ENCODE measurements at regions not wholly inside any gene's neighbourhood (a gene's known extent, or its start where the extent isn't known, plus 50 kb on each side); places are given as distances from the start of the nearest gene placed in this dataset.

- no peak overlapping the region for H3K4me3 ChIP-seq (ENCODE audit: low read depth, low read length)
- H3K9me3 ChIP-seq (ENCODE audit: control insufficient read depth, insufficient read depth, low read length), result no peaks in the 10 kb centered on the region
- H3K9ac ChIP-seq (ENCODE audit: low read depth, low read length), result no peak overlapping the region
- H3K36me3 ChIP-seq (ENCODE audit: control insufficient read depth, insufficient read depth, low read length), result no peaks in the 10 kb centered on the region
- H3K4me1 ChIP-seq (ENCODE audit: control insufficient read depth, insufficient read depth, low read length), result no peaks in the 10 kb centered on the region
- no peak overlapping the region for H3K27ac ChIP-seq (ENCODE audit: low read depth, low read length)
- no peaks in the 10 kb centered on the region for H3K27me3 ChIP-seq (ENCODE audit: control insufficient read depth, insufficient read depth, low read length)
Measured at GRCh38 chr1:80424249-80424648, 1376.5 kb upstream of the ADGRL2 start.

GRCh38 chr1:80418134-80418533 is 1382.6 kb upstream of the ADGRL2 start:
- no peak overlapping the region for H3K27ac ChIP-seq (ENCODE audit: low read depth, low read length)
- H3K4me1 ChIP-seq (ENCODE audit: control insufficient read depth, insufficient read depth, low read length), result no peaks in the 10 kb centered on the region
- H3K4me3 ChIP-seq (ENCODE audit: low read depth, low read length), result no peak overlapping the region
- no peaks in the 10 kb centered on the region for H3K9me3 ChIP-seq (ENCODE audit: control insufficient read depth, insufficient read depth, low read length)
- no peaks in the 10 kb centered on the region for H3K36me3 ChIP-seq (ENCODE audit: control insufficient read depth, insufficient read depth, low read length)
- no peak overlapping the region for H3K9ac ChIP-seq (ENCODE audit: low read depth, low read length)
- H3K27me3 ChIP-seq (ENCODE audit: control insufficient read depth, insufficient read depth, low read length), result no peaks in the 10 kb centered on the region

GRCh38 chr1:80417671-80418070 is 1383.1 kb upstream of the ADGRL2 start:
- Histone ChIP-seq H3K27ac (ENCODE audit: low read depth, low read length) (no peak overlapping the region), H3K9ac (ENCODE audit: low read depth, low read length) (no peak overlapping the region), H3K4me1 (ENCODE audit: control insufficient read depth, insufficient read depth, low read length) (no peaks in the 10 kb centered on the region), H3K9me3 (ENCODE audit: control insufficient read depth, insufficient read depth, low read length) (no peaks in the 10 kb centered on the region), H3K27me3 (ENCODE audit: control insufficient read depth, insufficient read depth, low read length) (no peaks in the 10 kb centered on the region), H3K4me3 (ENCODE audit: low read depth, low read length) (no peak overlapping the region), H3K36me3 (ENCODE audit: control insufficient read depth, insufficient read depth, low read length) (no peaks in the 10 kb centered on the region)

GRCh38 chr1:80413969-80414368 is 1386.8 kb upstream of the ADGRL2 start:
- Histone ChIP-seq H3K27ac (ENCODE audit: low read depth, low read length) (no peak overlapping the region), H3K27me3 (ENCODE audit: control insufficient read depth, insufficient read depth, low read length) (no peaks in the 10 kb centered on the region), H3K4me1 (ENCODE audit: control insufficient read depth, insufficient read depth, low read length) (no peaks in the 10 kb centered on the region)

GRCh38 chr1:80410233-80410632 is 1390.5 kb upstream of the ADGRL2 start:
- Histone ChIP-seq H3K4me1 (ENCODE audit: control insufficient read depth, insufficient read depth, low read length) (no peaks in the 10 kb centered on the region), H3K4me3 (ENCODE audit: low read depth, low read length) (no peak overlapping the region), H3K36me3 (ENCODE audit: control insufficient read depth, insufficient read depth, low read length) (no peaks in the 10 kb centered on the region)

More at GRCh38 chr1:80413969-80414368, 1386.8 kb upstream of the ADGRL2 start:
- Histone ChIP-seq H3K9me3 (ENCODE audit: control insufficient read depth, insufficient read depth, low read length) (no peaks in the 10 kb centered on the region), H3K36me3 (ENCODE audit: control insufficient read depth, insufficient read depth, low read length) (no peaks in the 10 kb centered on the region), H3K4me3 (ENCODE audit: low read depth, low read length) (no peak overlapping the region), H3K9ac (ENCODE audit: low read depth, low read length) (no peak overlapping the region)

GRCh38 chr1:80403471-80403893 is 1397.0 kb upstream of the ADGRL4 start:
- Histone ChIP-seq H3K4me1 (ENCODE audit: control insufficient read depth, insufficient read depth, low read length) (no peaks in the 10 kb centered on the region), H3K4me3 (ENCODE audit: low read depth, low read length) (no peak overlapping the region), H3K9me3 (ENCODE audit: control insufficient read depth, insufficient read depth, low read length) (peaks cover 13% of the 10 kb centered on the region), H3K9ac (ENCODE audit: low read depth, low read length) (no peak overlapping the region), H3K27ac (ENCODE audit: low read depth, low read length) (no peak overlapping the region), H3K27me3 (ENCODE audit: control insufficient read depth, insufficient read depth, low read length) (no peaks in the 10 kb centered on the region), H3K36me3 (ENCODE audit: control insufficient read depth, insufficient read depth, low read length) (no peaks in the 10 kb centered on the region)

More at GRCh38 chr1:80410233-80410632, 1390.5 kb upstream of the ADGRL2 start:
- Histone ChIP-seq H3K9ac (ENCODE audit: low read depth, low read length) (no peak overlapping the region), H3K9me3 (ENCODE audit: control insufficient read depth, insufficient read depth, low read length) (no peaks in the 10 kb centered on the region), H3K27me3 (ENCODE audit: control insufficient read depth, insufficient read depth, low read length) (no peaks in the 10 kb centered on the region), H3K27ac (ENCODE audit: low read depth, low read length) (no peak overlapping the region)

- Histone ChIP-seq H3K9me3 (ENCODE audit: control insufficient read depth, insufficient read depth, low read length) (peaks cover 13% of the 10 kb centered on the region), H3K4me1 (ENCODE audit: control insufficient read depth, insufficient read depth, low read length) (no peaks in the 10 kb centered on the region)
Measured at GRCh38 chr1:80402625-80403024, 1396.1 kb upstream of the ADGRL4 start.

GRCh38 chr1:80401757-80402156 is 1395.2 kb upstream of the ADGRL4 start:
- H3K9ac ChIP-seq (ENCODE audit: low read depth, low read length), result no peak overlapping the region
- H3K4me3 ChIP-seq (ENCODE audit: low read depth, low read length), result no peak overlapping the region
- H3K9me3 ChIP-seq (ENCODE audit: control insufficient read depth, insufficient read depth, low read length), result peaks cover 13% of the 10 kb centered on the region
- no peaks in the 10 kb centered on the region for H3K36me3 ChIP-seq (ENCODE audit: control insufficient read depth, insufficient read depth, low read length)
- no peak overlapping the region for H3K27ac ChIP-seq (ENCODE audit: low read depth, low read length)
- no peaks in the 10 kb centered on the region for H3K4me1 ChIP-seq (ENCODE audit: control insufficient read depth, insufficient read depth, low read length)
- no peaks in the 10 kb centered on the region for H3K27me3 ChIP-seq (ENCODE audit: control insufficient read depth, insufficient read depth, low read length)

More at GRCh38 chr1:80402625-80403024, 1396.1 kb upstream of the ADGRL4 start:
- Histone ChIP-seq H3K27ac (ENCODE audit: low read depth, low read length) (no peak overlapping the region), H3K36me3 (ENCODE audit: control insufficient read depth, insufficient read depth, low read length) (no peaks in the 10 kb centered on the region), H3K4me3 (ENCODE audit: low read depth, low read length) (no peak overlapping the region), H3K9ac (ENCODE audit: low read depth, low read length) (no peak overlapping the region), H3K27me3 (ENCODE audit: control insufficient read depth, insufficient read depth, low read length) (no peaks in the 10 kb centered on the region)

GRCh38 chr1:80392529-80392928 is 1386.0 kb upstream of the ADGRL4 start:
- Histone ChIP-seq H3K9me3 (ENCODE audit: control insufficient read depth, insufficient read depth, low read length) (no peaks in the 10 kb centered on the region), H3K4me3 (ENCODE audit: low read depth, low read length) (no peak overlapping the region), H3K4me1 (ENCODE audit: control insufficient read depth, insufficient read depth, low read length) (no peaks in the 10 kb centered on the region)

GRCh38 chr1:80385650-80386049 is 1379.1 kb upstream of the ADGRL4 start:
- Histone ChIP-seq H3K27ac (ENCODE audit: low read depth, low read length) (no peak overlapping the region), H3K4me3 (ENCODE audit: low read depth, low read length) (no peak overlapping the region), H3K4me1 (ENCODE audit: control insufficient read depth, insufficient read depth, low read length) (peaks cover 9% of the 10 kb centered on the region; the same call in 1 of the 2 replicates), H3K36me3 (ENCODE audit: control insufficient read depth, insufficient read depth, low read length) (no peaks in the 10 kb centered on the region), H3K9me3 (ENCODE audit: control insufficient read depth, insufficient read depth, low read length) (no peaks in the 10 kb centered on the region), H3K27me3 (ENCODE audit: control insufficient read depth, insufficient read depth, low read length) (no peaks in the 10 kb centered on the region), H3K9ac (ENCODE audit: low read depth, low read length) (no peak overlapping the region)

More at GRCh38 chr1:80392529-80392928, 1386.0 kb upstream of the ADGRL4 start:
- no peak overlapping the region for H3K9ac ChIP-seq (ENCODE audit: low read depth, low read length)
- H3K27ac ChIP-seq (ENCODE audit: low read depth, low read length), result no peak overlapping the region
- H3K36me3 ChIP-seq (ENCODE audit: control insufficient read depth, insufficient read depth, low read length), result no peaks in the 10 kb centered on the region
- H3K27me3 ChIP-seq (ENCODE audit: control insufficient read depth, insufficient read depth, low read length), result no peaks in the 10 kb centered on the region

- no peaks in the 10 kb centered on the region for H3K36me3 ChIP-seq (ENCODE audit: control insufficient read depth, insufficient read depth, low read length)
- H3K9me3 ChIP-seq (ENCODE audit: control insufficient read depth, insufficient read depth, low read length), result no peaks in the 10 kb centered on the region
- no peaks in the 10 kb centered on the region for H3K27me3 ChIP-seq (ENCODE audit: control insufficient read depth, insufficient read depth, low read length)
- H3K4me3 ChIP-seq (ENCODE audit: low read depth, low read length), result no peak overlapping the region
- H3K27ac ChIP-seq (ENCODE audit: low read depth, low read length), result no peak overlapping the region
- no peak overlapping the region for H3K9ac ChIP-seq (ENCODE audit: low read depth, low read length)
- peaks cover 9% of the 10 kb centered on the region; the same call in 1 of the 2 replicates for H3K4me1 ChIP-seq (ENCODE audit: control insufficient read depth, insufficient read depth, low read length)
Measured at GRCh38 chr1:80384959-80385358, 1378.4 kb upstream of the ADGRL4 start.

Data from HUES48 (cell line).